Mucosa of stomach (tissue), 1 donor: ENCODE measurements at regions not wholly inside any gene's neighbourhood (a gene's known extent, or its start where the extent isn't known, plus 50 kb on each side); places are given as distances from the start of the nearest gene placed in this dataset.

Source experiments
- H3K27me3 ChIP-seq: one replicate; pipeline ENCODE4 v1.7.0; 2013; ENCODE audit warnings: mild to moderate bottlenecking, low read length; ENCODE audit not compliant: control insufficient read depth, insufficient read depth
- H3K36me3 ChIP-seq: one replicate; pipeline ENCODE4 v1.7.0; 2013; ENCODE audit warnings: low read length; ENCODE audit not compliant: control insufficient read depth, insufficient read depth
- H3K4me1 ChIP-seq: one replicate; pipeline ENCODE4 v1.7.0; 2013; ENCODE audit warnings: mild to moderate bottlenecking, low read length; ENCODE audit not compliant: control insufficient read depth, insufficient read depth
- H3K4me3 ChIP-seq: one replicate; pipeline ENCODE4 v1.7.0; 2013; ENCODE audit warnings: low read length
- H3K9ac ChIP-seq: one replicate; pipeline ENCODE4 v1.7.0; 2013; ENCODE audit warnings: mild to moderate bottlenecking, low read length, moderate library complexity
- H3K9me3 ChIP-seq: one replicate; pipeline ENCODE4 v1.7.0; 2013; ENCODE audit warnings: mild to moderate bottlenecking, low read length, moderate library complexity; ENCODE audit not compliant: control insufficient read depth
- donor health status: Pancreatic carcinoma.

DNA sequence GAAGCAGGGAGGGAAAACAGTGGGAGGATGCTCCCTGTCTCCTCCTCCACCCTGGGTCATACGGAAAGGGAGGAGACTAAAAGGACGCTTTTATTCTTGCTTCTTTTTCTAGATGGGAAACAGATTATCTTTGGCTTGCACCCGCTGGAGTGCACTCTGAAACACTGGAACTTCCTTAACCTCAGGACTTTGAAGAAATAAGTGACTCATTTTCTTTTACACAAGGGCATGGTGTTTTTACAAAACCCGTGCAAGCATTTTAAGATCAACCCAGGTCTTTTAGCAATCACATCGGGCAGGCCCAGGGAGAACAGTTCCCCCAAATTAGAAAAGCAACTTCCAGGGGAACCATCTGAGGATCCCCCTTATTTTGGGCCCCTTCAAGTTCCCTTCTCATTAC, 80.9 kb upstream of the TSPAN11 start:
- Histone ChIP-seq H3K27me3 (no peaks in the 10 kb centered on the region), H3K9ac (no peak overlapping the region), H3K4me3 (no peak overlapping the region), H3K36me3 (no peaks in the 10 kb centered on the region), H3K4me1 (no peaks in the 10 kb centered on the region), H3K9me3 (no peaks in the 10 kb centered on the region)

- H3K36me3 ChIP-seq, result no peaks in the 10 kb centered on the region
- H3K27me3 ChIP-seq, result no peaks in the 10 kb centered on the region
- no peaks in the 10 kb centered on the region for H3K4me1 ChIP-seq
- no peak overlapping the region for H3K9ac ChIP-seq
- no peak overlapping the region for H3K4me3 ChIP-seq
- no peaks in the 10 kb centered on the region for H3K9me3 ChIP-seq
Measured at GRCh38 chr12:30843211-30843610, 83.3 kb upstream of the TSPAN11 start.

- H3K9ac ChIP-seq, result no peak overlapping the region
- no peaks in the 10 kb centered on the region for H3K36me3 ChIP-seq
- H3K4me3 ChIP-seq, result no peak overlapping the region
- no peaks in the 10 kb centered on the region for H3K9me3 ChIP-seq
- peaks cover 4% of the 10 kb centered on the region for H3K4me1 ChIP-seq
- no peaks in the 10 kb centered on the region for H3K27me3 ChIP-seq
Measured at GRCh38 chr12:30840715-30841114, 85.8 kb upstream of the TSPAN11 start.

DNA sequence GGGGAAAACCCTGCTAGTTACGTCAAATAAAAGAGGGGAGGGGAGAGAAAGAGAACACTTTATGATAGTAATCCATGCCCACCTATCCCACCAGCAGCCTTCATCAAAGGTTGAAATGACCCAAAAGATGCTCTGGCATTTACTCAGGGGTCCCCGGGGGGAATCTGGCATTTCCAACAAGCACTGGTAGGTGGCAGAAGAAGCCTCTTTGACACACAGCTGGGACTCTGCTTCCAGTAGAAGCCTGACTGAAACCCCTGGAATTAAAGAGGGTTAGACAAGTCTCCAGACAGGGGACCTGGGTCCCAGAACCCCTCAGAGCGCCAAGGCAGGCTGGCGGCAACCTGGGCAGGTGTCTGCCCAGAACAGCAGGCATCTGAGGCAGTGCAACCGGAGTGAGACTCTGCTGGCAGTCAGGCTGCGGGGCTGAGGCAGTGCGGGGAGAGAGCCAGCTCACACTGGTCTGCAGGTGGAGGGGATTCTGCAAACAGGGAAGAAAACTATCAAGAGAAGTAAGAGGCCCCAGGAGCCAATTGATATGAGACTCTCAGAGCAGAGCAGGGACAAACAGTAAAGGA, 85.0 kb upstream of the CAPRIN2 start:
- no peaks in the 10 kb centered on the region for H3K9me3 ChIP-seq
- peaks cover 4% of the 10 kb centered on the region for H3K4me1 ChIP-seq
- no peaks in the 10 kb centered on the region for H3K36me3 ChIP-seq
- no peak overlapping the region for H3K4me3 ChIP-seq
- no peak overlapping the region for H3K9ac ChIP-seq
- no peaks in the 10 kb centered on the region for H3K27me3 ChIP-seq

GRCh38 chr12:30837595-30837994, 82.8 kb upstream of the CAPRIN2 start:
- no peak overlapping the region for H3K4me3 ChIP-seq
- H3K36me3 ChIP-seq, result no peaks in the 10 kb centered on the region

DNA sequence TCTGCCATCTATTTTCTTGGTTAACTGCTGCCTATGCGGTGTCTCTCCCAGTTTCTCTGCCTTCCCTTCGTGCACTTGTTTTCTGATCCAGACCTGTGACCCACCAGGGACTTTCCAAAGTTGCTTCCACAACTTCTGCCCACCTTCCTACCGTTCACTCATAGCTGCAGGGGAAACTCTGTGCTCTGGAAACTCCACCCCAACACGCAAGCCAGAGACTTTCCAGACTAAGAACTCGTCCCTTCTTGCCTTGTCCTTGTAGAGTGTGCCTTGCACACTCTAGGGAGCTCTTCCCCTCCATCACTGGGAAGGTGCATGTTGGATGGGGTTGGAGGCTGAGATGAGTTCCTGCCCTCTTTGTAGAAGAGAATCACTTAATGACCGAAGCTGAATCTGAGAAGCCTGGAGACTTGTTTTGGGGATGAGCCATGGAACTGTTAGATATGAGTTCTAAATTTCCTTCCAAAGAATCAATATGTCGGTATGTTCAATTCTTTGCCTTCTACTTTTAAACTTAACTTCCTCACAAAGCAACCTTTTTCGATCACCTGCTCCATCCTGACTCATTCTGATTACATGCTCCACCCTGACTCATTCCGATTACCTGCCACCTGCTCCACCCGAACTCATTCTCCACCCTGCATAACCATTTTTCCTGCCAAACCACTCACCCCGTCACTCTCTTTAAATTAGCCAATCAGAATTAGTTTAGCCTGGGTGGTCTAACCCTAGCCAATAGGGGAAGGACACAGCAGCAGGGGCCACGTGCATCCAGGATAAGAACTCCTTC, 82.1 kb upstream of the CAPRIN2 start:
- H3K4me1 ChIP-seq, result peaks cover 4% of the 10 kb centered on the region
- H3K4me3 ChIP-seq, result no peak overlapping the region
- no peaks in the 10 kb centered on the region for H3K9me3 ChIP-seq
- no peaks in the 10 kb centered on the region for H3K27me3 ChIP-seq
- H3K36me3 ChIP-seq, result no peaks in the 10 kb centered on the region
- no peak overlapping the region for H3K9ac ChIP-seq

More at GRCh38 chr12:30837595-30837994, 82.8 kb upstream of the CAPRIN2 start:
- Histone ChIP-seq H3K9ac (no peak overlapping the region), H3K9me3 (no peaks in the 10 kb centered on the region), H3K4me1 (peaks cover 4% of the 10 kb centered on the region), H3K27me3 (no peaks in the 10 kb centered on the region)

DNA sequence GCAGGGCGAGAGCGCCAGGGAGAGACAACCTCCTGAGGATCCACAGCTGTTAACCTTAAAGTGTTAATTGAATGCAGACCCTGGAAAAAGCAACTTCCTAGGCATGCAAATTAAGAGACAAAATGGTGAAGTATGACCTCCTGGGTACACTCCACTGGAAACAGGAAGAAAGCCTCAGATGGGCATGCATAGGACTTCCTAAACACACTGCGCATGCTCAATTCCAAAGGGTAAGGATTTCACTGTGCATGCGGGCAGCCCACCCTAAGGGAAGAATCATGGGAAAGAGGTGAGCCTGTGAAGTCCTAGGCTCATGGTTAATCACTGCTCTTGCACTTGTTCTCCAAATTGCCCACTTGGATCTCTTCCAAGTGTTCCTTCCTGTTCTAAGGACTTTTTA, 80.5 kb upstream of the CAPRIN2 start:
- H3K4me3 ChIP-seq, result no peak overlapping the region
- H3K4me1 ChIP-seq, result peaks cover 4% of the 10 kb centered on the region
- no peaks in the 10 kb centered on the region for H3K27me3 ChIP-seq

DNA sequence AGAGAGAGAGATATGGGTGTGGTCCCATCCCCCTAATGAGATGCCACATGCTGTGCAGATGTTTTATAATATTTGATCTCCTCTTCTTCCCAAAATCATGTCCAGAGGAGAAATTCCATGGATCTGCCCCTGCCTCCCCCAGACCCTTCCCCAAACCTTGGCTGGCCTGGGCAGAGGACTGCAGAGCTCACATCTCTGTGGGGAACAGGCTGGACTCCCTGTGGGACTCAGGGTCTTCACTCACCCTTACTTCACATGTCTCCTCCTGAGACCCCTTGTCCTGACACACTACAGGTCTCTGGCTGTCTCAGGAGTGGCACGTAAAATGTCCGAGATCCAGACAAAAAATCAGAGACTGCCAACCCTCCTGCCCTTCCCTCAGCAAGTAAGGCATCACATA, 76.0 kb upstream of the CAPRIN2 start:
- H3K27me3 ChIP-seq, result no peaks in the 10 kb centered on the region
- no peaks in the 10 kb centered on the region for H3K9me3 ChIP-seq
- no peaks in the 10 kb centered on the region for H3K36me3 ChIP-seq
- no peaks in the 10 kb centered on the region for H3K4me1 ChIP-seq
- H3K9ac ChIP-seq, result no peak overlapping the region
- H3K4me3 ChIP-seq, result no peak overlapping the region

More for the DNA sequence above, 80.5 kb upstream of the CAPRIN2 start:
- H3K36me3 ChIP-seq, result no peaks in the 10 kb centered on the region
- H3K9me3 ChIP-seq, result no peaks in the 10 kb centered on the region
- H3K9ac ChIP-seq, result no peak overlapping the region

DNA sequence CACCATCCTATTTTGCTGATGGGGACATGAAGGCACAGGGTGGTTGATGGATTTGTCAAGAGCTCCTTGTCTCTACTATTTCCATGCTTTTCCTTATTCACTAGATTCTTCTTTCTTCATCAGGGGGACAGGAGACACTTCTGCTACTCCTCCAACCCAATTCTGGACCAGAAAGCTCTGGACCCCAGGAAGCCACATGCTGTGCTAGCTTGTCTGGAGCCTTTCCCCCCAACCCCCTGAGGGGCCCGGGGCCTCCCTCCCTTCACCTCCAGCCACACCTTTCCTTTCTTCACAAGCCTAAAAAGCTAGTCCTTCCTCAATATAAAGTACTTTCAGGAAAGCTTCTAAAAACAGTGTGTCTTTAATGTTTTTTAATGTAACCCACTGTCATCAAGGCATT, 75.1 kb upstream of the CAPRIN2 start:
- Histone ChIP-seq H3K4me3 (no peak overlapping the region), H3K36me3 (no peaks in the 10 kb centered on the region), H3K4me1 (no peaks in the 10 kb centered on the region), H3K9ac (no peak overlapping the region), H3K9me3 (no peaks in the 10 kb centered on the region), H3K27me3 (no peaks in the 10 kb centered on the region)

DNA sequence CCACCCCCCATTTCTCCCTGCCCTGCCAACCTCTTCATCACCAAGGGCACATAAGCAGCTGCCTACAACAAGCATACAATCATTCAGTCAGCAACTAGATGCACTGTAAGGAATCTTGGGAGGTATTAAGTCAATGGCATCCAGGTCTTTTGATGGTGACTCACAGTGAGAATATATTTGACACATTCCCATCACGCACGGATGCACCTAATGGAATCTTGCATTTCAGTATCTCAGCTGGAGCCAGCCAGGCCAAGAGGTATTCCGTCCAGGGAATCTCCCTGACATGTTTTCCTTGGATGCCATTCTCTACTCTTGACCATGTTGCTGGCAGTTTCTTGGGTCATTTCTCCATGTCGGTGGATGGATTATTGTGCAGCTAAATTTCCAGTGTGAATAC, 73.9 kb upstream of the CAPRIN2 start:
- Histone ChIP-seq H3K9me3 (no peaks in the 10 kb centered on the region), H3K4me3 (no peak overlapping the region), H3K4me1 (no peaks in the 10 kb centered on the region), H3K27me3 (no peaks in the 10 kb centered on the region), H3K36me3 (no peaks in the 10 kb centered on the region), H3K9ac (no peak overlapping the region)

DNA sequence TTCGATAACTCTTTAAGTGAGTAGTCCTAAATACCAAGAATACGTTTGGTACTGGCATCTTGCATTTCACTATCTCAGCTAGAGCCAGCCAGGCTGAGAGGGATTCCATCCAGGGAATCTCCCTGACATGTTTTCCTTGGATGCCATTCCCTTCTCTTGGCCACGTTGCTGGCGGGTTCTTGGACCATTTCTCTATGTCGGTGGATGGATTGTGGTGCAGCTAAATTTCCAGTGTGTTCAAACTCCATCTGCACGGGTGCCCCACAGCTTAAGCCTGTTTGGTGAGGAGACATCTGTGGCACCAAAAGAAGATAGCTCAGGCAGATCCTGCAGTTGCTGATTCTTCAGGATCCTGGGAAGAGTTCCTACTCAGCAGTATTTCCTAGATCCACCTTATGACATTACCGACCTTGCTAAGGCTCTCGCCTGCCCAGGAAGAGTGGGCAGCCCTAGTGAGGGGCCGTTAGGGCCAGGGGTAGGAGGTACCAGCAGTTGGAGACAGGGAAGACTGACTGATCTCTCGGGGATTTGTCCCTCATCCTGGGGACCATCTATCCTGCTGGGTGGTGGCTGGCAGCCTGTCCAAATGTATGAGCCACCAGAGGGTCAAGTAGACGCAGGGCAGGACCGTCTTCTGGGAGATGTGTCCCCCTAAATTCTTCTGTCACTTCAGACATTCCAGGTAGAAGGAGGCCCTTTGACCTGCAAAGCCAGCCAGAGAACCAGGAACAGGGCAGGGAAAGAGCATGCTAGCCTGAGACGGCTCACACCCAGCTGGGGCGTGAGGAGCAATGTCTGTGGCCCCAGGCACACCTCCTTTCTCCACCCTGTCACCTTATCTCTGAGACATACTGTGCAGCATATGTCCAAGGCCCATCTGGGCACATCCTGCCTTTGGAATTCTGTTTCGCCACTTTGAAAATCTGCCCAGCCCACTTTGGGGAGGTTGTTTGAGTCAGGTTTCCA, 72.6 kb upstream of the CAPRIN2 start:
- Histone ChIP-seq H3K4me3 (no peak overlapping the region), H3K9me3 (no peaks in the 10 kb centered on the region), H3K27me3 (no peaks in the 10 kb centered on the region), H3K9ac (no peak overlapping the region), H3K36me3 (no peaks in the 10 kb centered on the region), H3K4me1 (no peaks in the 10 kb centered on the region)

DNA sequence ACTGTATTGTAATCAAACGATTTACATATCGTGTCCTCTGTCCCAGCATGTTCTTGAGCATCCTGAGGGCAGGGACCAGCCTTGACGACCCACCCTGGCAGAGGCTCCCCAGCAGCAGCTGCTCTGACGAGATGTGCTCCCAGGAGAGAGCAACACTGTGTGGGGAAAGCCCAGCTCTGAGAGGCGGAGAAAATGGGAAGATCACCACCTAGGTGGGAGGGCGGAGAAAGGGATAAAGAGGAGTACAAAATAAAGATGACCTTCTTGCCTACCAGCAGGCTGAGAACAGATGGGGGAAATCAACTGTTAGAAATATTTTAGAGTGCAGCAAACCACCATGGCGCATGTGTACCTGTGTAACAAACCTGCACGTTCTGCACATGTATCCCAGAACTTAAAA, 71.5 kb upstream of the CAPRIN2 start:
- Histone ChIP-seq H3K36me3 (no peaks in the 10 kb centered on the region), H3K9me3 (no peaks in the 10 kb centered on the region), H3K9ac (no peak overlapping the region), H3K27me3 (no peaks in the 10 kb centered on the region), H3K4me3 (no peak overlapping the region), H3K4me1 (no peaks in the 10 kb centered on the region)
